ENCODE measurements at regions not wholly inside any gene's neighbourhood (a gene's known extent, or its start where the extent isn't known, plus 50 kb on each side); places are given as distances from the start of the nearest gene placed in this dataset.

GRCh38 chr15:53843869-53844569, 84.6 kb upstream of the WDR72 start:
- Histone ChIP-seq H3K27ac (ENCODE audit: insufficient read depth, low read depth, low read length) (no peak overlapping the region), H3K27me3 (ENCODE audit: control insufficient read depth in 2 of 2, insufficient read depth in 2 of 2, low read length in 2 of 2) (no peaks in the 10 kb centered on the region), H3K9ac (replicated peaks; ENCODE audit: extremely low read depth, insufficient read depth, low read length) (no peak overlapping the region), H3K36me3 (ENCODE audit: control insufficient read depth in 2 of 2, extremely low read depth in 1 of 2, insufficient read depth in 2 of 2, low read length in 2 of 2) (no peaks in the 10 kb centered on the region), H4K20me1 (replicated peaks; ENCODE audit: control insufficient read depth, extremely low read depth, insufficient read depth, low read length) (no peaks in the 10 kb centered on the region), H3K4me2 (ENCODE audit: insufficient read depth, low read length) (no peak overlapping the region), H2AFZ (ENCODE audit: low read depth, low read length) (no peak overlapping the region), H3K4me3 (replicated peaks in 1 of 3; ENCODE audit: insufficient read depth in 1 of 3, low read depth in 1 of 3, low read length in 3 of 3) (no peak overlapping the region), H3K4me1 (ENCODE audit: control insufficient read depth, extremely low read depth, insufficient read depth, low read length) (no peaks in the 10 kb centered on the region), H3K9me1 (replicated peaks; ENCODE audit: control insufficient read depth, extremely low read depth, insufficient read depth, low read length) (no peaks in the 10 kb centered on the region), H3K9me3 (replicated peaks; ENCODE audit: control insufficient read depth, insufficient read depth, low read length) (no peaks in the 10 kb centered on the region), H3K79me2 (ENCODE audit: control insufficient read depth, insufficient read depth, low read length) (no peaks in the 10 kb centered on the region)
- CTCF ChIA-PET, result no interaction called here
- dilution Hi-C loops (cut with MboI; ENCODE audit: extremely low pct_ligation_motif_present, low sequenced_read_pairs), result no loop called here
- POLR2A ChIA-PET, result no interaction called here
- intact Hi-C loops (cut with micrococcal nuclease), result no loop called here
- TF ChIP-seq MYC (IDR thresholded peaks at IDR 0.05; ENCODE audit: low read depth, low read length), result no peak
- no peak for TF ChIP-seq JUN (IDR thresholded peaks at IDR 0.05; ENCODE audit: borderline replicate concordance, insufficient read depth, insufficient read length, low read depth)
- no peak for TF ChIP-seq FOS (IDR thresholded peaks at IDR 0.05; ENCODE audit: borderline replicate concordance, insufficient read depth, low read length)
- no peak for TF ChIP-seq POLR2A (IDR thresholded peaks at IDR 0.05; ENCODE audit: low read depth, low read length)
- TF ChIP-seq CTCF (IDR thresholded peaks at IDR 0.05; ENCODE audit: extremely low read depth in 1 of 2, insufficient read depth in 1 of 2, low read depth in 1 of 2, low read length in 2 of 2), result no peak
- TF ChIP-seq POLR2AphosphoS5 (IDR thresholded peaks at IDR 0.05; ENCODE audit: insufficient read depth, low read depth, low read length), result no peak
- no peak for TF ChIP-seq GATA2 (IDR thresholded peaks at IDR 0.05; ENCODE audit: insufficient read depth, insufficient read length, low read depth, low read length)
- TF ChIP-seq MAX (IDR thresholded peaks at IDR 0.05; ENCODE audit: insufficient read depth, insufficient read length), result no peak
- no peak for TF ChIP-seq EZH2 (IDR thresholded peaks at IDR 0.05; ENCODE audit: borderline replicate concordance, low read depth, low read length, severe bottlenecking)
- BruUV-seq (replicated peaks), result no TSS peak
- DNase-seq (ENCODE audit: low read depth, low spot score) (no peak), FAIRE-seq (no peak)
